Vagina (tissue), 2 donors: ENCODE measurements at regions not wholly inside any gene's neighbourhood (a gene's known extent, or its start where the extent isn't known, plus 50 kb on each side); places are given as distances from the start of the nearest gene placed in this dataset.

Source experiments
- POLR2A ChIP-seq, 2 donors: fragments of 450-650 bp; IDR thresholded peaks; one replicate each; pipeline ENCODE4 v1.6.1; 2017; ENCODE audit warnings: antibody characterized with exemption in 2 of 2, mild to moderate bottlenecking in 2 of 2, moderate library complexity in 2 of 2
- POLR2AphosphoS5 ChIP-seq, 2 donors: sonication (generic); formaldehyde crosslinking; IDR thresholded peaks; one replicate each; pipeline ENCODE4 v1.9.0; 2017; ENCODE audit warnings: antibody characterized with exemption in 2 of 2, mild to moderate bottlenecking in 2 of 2, low read depth in 1 of 2; ENCODE audit not compliant: insufficient read depth in 1 of 2
- TF ChIP-seq, protein P1 (sequence below), 3 experiments: fragments of 450-650 bp in 2 of 3; fragments of 200-600 bp in 1 of 3; sonication (generic) in 1 of 3; IDR thresholded peaks; one replicate each; pipeline ENCODE4 v1.5.1; 2017 to 2019; ENCODE audit warnings: antibody characterized with exemption in 3 of 3, mild to moderate bottlenecking in 2 of 3, moderate library complexity in 2 of 3

GRCh38 chr1:98003442-98003841 is 82.6 kb upstream of the DPYD start:
- TF ChIP-seq POLR2AphosphoS5 (IDR thresholded peaks at IDR 0.05; ENCODE audit: insufficient read depth in 1 of 2, low read depth in 1 of 2), result no peak
- TF ChIP-seq, protein P1, sequence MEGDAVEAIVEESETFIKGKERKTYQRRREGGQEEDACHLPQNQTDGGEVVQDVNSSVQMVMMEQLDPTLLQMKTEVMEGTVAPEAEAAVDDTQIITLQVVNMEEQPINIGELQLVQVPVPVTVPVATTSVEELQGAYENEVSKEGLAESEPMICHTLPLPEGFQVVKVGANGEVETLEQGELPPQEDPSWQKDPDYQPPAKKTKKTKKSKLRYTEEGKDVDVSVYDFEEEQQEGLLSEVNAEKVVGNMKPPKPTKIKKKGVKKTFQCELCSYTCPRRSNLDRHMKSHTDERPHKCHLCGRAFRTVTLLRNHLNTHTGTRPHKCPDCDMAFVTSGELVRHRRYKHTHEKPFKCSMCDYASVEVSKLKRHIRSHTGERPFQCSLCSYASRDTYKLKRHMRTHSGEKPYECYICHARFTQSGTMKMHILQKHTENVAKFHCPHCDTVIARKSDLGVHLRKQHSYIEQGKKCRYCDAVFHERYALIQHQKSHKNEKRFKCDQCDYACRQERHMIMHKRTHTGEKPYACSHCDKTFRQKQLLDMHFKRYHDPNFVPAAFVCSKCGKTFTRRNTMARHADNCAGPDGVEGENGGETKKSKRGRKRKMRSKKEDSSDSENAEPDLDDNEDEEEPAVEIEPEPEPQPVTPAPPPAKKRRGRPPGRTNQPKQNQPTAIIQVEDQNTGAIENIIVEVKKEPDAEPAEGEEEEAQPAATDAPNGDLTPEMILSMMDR (IDR thresholded peaks at IDR 0.05), result no peak
- TF ChIP-seq POLR2A (IDR thresholded peaks at IDR 0.05), result no peak
